PFSK-1 (cell line): ENCODE measurements at regions not wholly inside any gene's neighbourhood (a gene's known extent, or its start where the extent isn't known, plus 50 kb on each side); places are given as distances from the start of the nearest gene placed in this dataset.

Experiments used
- FOXP2 ChIP-seq: optimal IDR thresholded peaks from 2 replicates; pipeline ENCODE3; 2011; ENCODE audit warnings: borderline replicate concordance, control low read depth, inconsistent platforms; ENCODE audit not compliant: insufficient read depth; ENCODE audit errors: extremely low read length, extremely low read depth
- POLR2AphosphoS5 ChIP-seq: IDR thresholded peaks from 2 replicates; pipeline ENCODE4 v1.6.1; 2012; ENCODE audit warnings: low read depth, mild to moderate bottlenecking, control low read depth, low read length, moderate library complexity
- REST ChIP-seq, 2 experiments: IDR thresholded peaks; 2 replicates each; pipeline versions ENCODE4 v1.6.1 to v1.8.0; 2011 to 2012; ENCODE audit warnings: low read depth in 2 of 2, low read length in 2 of 2, control low read depth in 1 of 2, inconsistent platforms in 1 of 2, mild to moderate bottlenecking in 1 of 2, moderate library complexity in 1 of 2; ENCODE audit not compliant: insufficient read depth in 1 of 2
- SIN3A ChIP-seq: IDR thresholded peaks from 2 replicates; pipeline ENCODE4 v1.6.1; 2012; ENCODE audit warnings: mild to moderate bottlenecking, low read length, moderate library complexity, borderline replicate concordance; ENCODE audit not compliant: insufficient read depth
- TAF1 ChIP-seq: IDR thresholded peaks from 2 replicates; pipeline ENCODE4 v1.6.1; 2012; ENCODE audit warnings: low read length, control low read depth, borderline replicate concordance; ENCODE audit not compliant: insufficient read depth

- no peak for TF ChIP-seq TAF1
Observed at GRCh38 chr1:234969011-234969441, 159.6 kb downstream of the TOMM20 start.

- TF ChIP-seq FOXP2 (no peak), POLR2AphosphoS5 (no peak), SIN3A (no peak), TAF1 (no peak), REST (IDR thresholded peaks at IDR 0.05; ENCODE audit: insufficient read depth in 1 of 2, low read depth in 2 of 2, low read length in 2 of 2) (no peak)
Observed at GRCh38 chr1:234968451-234968850, 160.2 kb downstream of the TOMM20 start.

- TF ChIP-seq FOXP2: no peak
- TF ChIP-seq REST (IDR thresholded peaks at IDR 0.05; ENCODE audit: insufficient read depth in 1 of 2, low read depth in 2 of 2, low read length in 2 of 2): no peak
- TF ChIP-seq POLR2AphosphoS5: no peak
- TF ChIP-seq SIN3A: no peak
- TF ChIP-seq TAF1: no peak
Observed at GRCh38 chr1:234967121-234967520, 161.5 kb downstream of the TOMM20 start.

GRCh38 chr1:234965111-234965510 lies 163.5 kb downstream of the TOMM20 start:
- TF ChIP-seq REST (IDR thresholded peaks at IDR 0.05; ENCODE audit: insufficient read depth in 1 of 2, low read depth in 2 of 2, low read length in 2 of 2): no peak

- TF ChIP-seq FOXP2: no peak
- no peak for TF ChIP-seq SIN3A
- no peak for TF ChIP-seq TAF1
- no peak for TF ChIP-seq POLR2AphosphoS5
- no peak for TF ChIP-seq REST (IDR thresholded peaks at IDR 0.05; ENCODE audit: insufficient read depth in 1 of 2, low read depth in 2 of 2, low read length in 2 of 2)
Observed at GRCh38 chr1:234963904-234964702, 164.5 kb downstream of the TOMM20 start.
